ENCODE measurements at regions not wholly inside any gene's neighbourhood (a gene's known extent, or its start where the extent isn't known, plus 50 kb on each side); places are given as distances from the start of the nearest gene placed in this dataset.

DNA sequence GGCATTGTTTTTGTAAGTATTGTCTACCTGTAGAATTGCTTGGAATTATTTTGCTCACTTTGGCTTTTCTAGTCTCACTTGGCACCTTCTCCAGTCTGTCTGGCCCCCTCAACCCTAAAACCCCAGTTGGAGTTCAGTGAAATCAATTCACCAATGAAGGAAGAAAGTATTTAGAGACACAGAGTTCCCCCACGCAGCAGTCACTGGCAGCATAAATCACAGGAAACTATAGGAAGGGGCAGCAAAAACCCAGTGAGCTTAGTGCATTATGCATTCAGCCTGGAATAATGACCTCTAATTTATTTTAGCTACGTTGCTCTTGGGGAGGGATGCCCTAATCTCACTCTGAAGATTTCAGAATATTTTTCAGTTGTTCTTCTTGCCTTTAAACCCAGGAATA is 204.7 kb upstream of the BLID start:
- DNase-seq (ENCODE audit: low spot score): no peak
- Histone ChIP-seq H3K79me2 (ENCODE audit: low read depth) (no peaks in the 10 kb centered on the region), H3K4me2 (peak overlapping the region; percentile 10), H3K9me3 (ENCODE audit: low read depth) (no peaks in the 10 kb centered on the region), H3K36me3 (no peaks in the 10 kb centered on the region), H4K20me1 (ENCODE audit: low read depth) (no peaks in the 10 kb centered on the region), H3K27ac (no peak overlapping the region), H2AFZ (replicated peaks) (peak overlapping the region; percentile 28), H3K4me3 (no peak overlapping the region), H3K9ac (no peak overlapping the region), H3K27me3 (no peaks in the 10 kb centered on the region), H3K4me1 (peaks cover 17% of the 10 kb centered on the region), H3F3A (ENCODE audit: low read depth) (no peaks in the 10 kb centered on the region)
- Mint-ChIP-seq H3K36me3 (peaks cover 10% of the 10 kb centered on the region), H3K27me3 (ENCODE audit: insufficient read depth, low read depth) (peaks cover 2% of the 10 kb centered on the region), H3K4me1 (peaks cover 69% of the 10 kb centered on the region), H3K9me3 (peaks cover under 1% of the 10 kb centered on the region), H3K27ac (peak overlapping the region; percentile 99), H3K4me3 (peak overlapping the region; percentile 51)
- TF ChIP-seq, protein P1, sequence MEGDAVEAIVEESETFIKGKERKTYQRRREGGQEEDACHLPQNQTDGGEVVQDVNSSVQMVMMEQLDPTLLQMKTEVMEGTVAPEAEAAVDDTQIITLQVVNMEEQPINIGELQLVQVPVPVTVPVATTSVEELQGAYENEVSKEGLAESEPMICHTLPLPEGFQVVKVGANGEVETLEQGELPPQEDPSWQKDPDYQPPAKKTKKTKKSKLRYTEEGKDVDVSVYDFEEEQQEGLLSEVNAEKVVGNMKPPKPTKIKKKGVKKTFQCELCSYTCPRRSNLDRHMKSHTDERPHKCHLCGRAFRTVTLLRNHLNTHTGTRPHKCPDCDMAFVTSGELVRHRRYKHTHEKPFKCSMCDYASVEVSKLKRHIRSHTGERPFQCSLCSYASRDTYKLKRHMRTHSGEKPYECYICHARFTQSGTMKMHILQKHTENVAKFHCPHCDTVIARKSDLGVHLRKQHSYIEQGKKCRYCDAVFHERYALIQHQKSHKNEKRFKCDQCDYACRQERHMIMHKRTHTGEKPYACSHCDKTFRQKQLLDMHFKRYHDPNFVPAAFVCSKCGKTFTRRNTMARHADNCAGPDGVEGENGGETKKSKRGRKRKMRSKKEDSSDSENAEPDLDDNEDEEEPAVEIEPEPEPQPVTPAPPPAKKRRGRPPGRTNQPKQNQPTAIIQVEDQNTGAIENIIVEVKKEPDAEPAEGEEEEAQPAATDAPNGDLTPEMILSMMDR (IDR thresholded peaks at IDR 0.05): no peak
- no peak for TF ChIP-seq EZH2 (IDR thresholded peaks at IDR 0.05)
- no peak for TF ChIP-seq EZH2phosphoT487 (IDR thresholded peaks at IDR 0.05)

DNA sequence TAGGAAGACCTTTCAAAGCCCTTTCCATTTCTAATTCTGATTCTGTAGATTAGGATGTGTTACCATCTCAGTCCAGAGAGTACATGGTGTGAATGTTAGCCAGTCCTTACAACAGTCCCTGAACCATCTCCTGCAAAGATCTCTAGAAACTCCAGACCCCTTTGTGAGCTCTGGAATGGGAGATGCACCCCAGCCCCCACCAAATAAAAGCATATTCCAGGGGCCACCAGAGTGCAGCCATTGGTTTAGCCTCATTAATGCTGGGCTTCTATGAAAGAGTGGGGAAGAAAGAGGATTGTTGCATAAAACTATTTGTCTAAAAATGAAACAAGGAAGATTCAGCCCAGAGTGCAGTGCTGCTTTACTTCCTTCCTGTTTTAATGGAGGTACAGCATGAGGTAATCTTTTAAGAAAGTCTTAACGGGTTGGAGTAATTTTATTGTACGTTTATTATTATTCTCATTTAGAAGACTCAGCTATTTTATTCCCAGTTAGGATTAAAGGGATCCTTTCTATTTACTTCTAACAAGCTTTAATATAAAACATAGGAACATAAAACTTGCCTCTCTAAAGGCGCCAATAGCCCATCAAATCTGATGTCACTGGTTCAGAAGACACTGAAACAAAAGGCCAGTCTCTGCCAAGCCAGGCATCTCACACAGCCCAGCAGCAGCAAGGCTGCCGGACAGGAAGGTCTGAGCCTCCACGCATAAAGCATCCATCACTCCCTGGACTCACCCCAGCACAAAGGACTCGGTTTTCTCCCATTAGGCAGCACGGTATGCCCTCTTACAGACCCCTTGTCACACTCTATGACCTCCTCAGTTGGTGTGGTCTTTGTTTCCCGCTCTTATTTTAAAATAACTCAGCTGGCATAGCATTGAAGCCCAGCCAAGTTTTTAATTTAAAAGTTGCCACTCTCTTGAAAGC is 203.9 kb upstream of the BLID start:
- Histone ChIP-seq H3K36me3 (no peaks in the 10 kb centered on the region), H2AFZ (replicated peaks) (peak overlapping the region; percentile 70), H4K20me1 (ENCODE audit: low read depth) (no peaks in the 10 kb centered on the region), H3K4me2 (peak overlapping the region; percentile 10), H3K27ac (no peak overlapping the region), H3K9me3 (ENCODE audit: low read depth) (no peaks in the 10 kb centered on the region), H3K79me2 (ENCODE audit: low read depth) (no peaks in the 10 kb centered on the region), H3K4me3 (no peak overlapping the region), H3K9ac (no peak overlapping the region), H3K27me3 (no peaks in the 10 kb centered on the region), H3F3A (ENCODE audit: low read depth) (no peaks in the 10 kb centered on the region), H3K4me1 (peaks cover 17% of the 10 kb centered on the region)
- TF ChIP-seq, protein P1 (IDR thresholded peaks at IDR 0.05): no peak
- TF ChIP-seq EZH2phosphoT487 (IDR thresholded peaks at IDR 0.05): no peak
- no peak for TF ChIP-seq EZH2 (IDR thresholded peaks at IDR 0.05)
- Mint-ChIP-seq H3K27ac (peak overlapping the region; percentile 99), H3K27me3 (ENCODE audit: insufficient read depth, low read depth) (peaks cover 2% of the 10 kb centered on the region), H3K9me3 (no peaks in the 10 kb centered on the region), H3K36me3 (peaks cover 9% of the 10 kb centered on the region), H3K4me1 (peaks cover 71% of the 10 kb centered on the region), H3K4me3 (peak overlapping the region; percentile 51)
- DNase-seq (ENCODE audit: low spot score): peak; percentile 51

DNA sequence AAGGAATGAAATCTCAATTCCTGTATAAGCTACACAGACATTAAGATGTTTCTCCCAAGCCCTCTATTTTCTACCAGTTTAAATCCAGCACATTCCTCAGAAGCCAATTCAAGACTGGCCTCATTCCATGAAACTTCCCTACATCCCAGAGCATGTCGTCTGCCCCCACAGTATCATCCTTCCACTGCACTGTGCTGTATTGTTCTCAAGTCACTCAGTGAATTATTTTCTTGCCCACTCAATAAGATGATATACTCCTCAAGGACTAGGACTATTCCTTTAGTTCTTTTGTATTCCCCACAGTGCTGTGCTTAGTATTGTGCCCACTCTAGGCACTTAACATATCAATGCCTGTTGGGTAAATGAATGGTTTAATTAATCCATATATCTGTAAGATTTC is 203.1 kb upstream of the BLID start:
- H3K27me3 ChIP-seq: no peaks in the 10 kb centered on the region
- H3K4me2 ChIP-seq: no peak overlapping the region
- peaks cover 17% of the 10 kb centered on the region for H3K4me1 ChIP-seq
- Mint-ChIP-seq H3K36me3 (peaks cover 5% of the 10 kb centered on the region), H3K4me1 (peaks cover 73% of the 10 kb centered on the region), H3K27me3 (ENCODE audit: insufficient read depth, low read depth) (peaks cover 2% of the 10 kb centered on the region), H3K27ac (peak overlapping the region; percentile 94), H3K4me3 (no peak overlapping the region), H3K9me3 (no peaks in the 10 kb centered on the region)
- no peak overlapping the region for H3K9ac ChIP-seq
- no peaks in the 10 kb centered on the region for H3K36me3 ChIP-seq
- TF ChIP-seq EZH2 (IDR thresholded peaks at IDR 0.05): no peak
- TF ChIP-seq, protein P1 (IDR thresholded peaks at IDR 0.05): no peak
- no peak for TF ChIP-seq EZH2phosphoT487 (IDR thresholded peaks at IDR 0.05)
- H3K79me2 ChIP-seq (ENCODE audit: low read depth): no peaks in the 10 kb centered on the region
- no peak overlapping the region for H2AFZ ChIP-seq (replicated peaks)
- no peaks in the 10 kb centered on the region for H3K9me3 ChIP-seq (ENCODE audit: low read depth)
- DNase-seq (ENCODE audit: low spot score): no peak
- no peak overlapping the region for H3K4me3 ChIP-seq
- H3F3A ChIP-seq (ENCODE audit: low read depth): no peaks in the 10 kb centered on the region
- H3K27ac ChIP-seq: no peak overlapping the region
- H4K20me1 ChIP-seq (ENCODE audit: low read depth): no peaks in the 10 kb centered on the region
